Adrenal gland (tissue), 9 donors: ENCODE measurements at regions not wholly inside any gene's neighbourhood (a gene's known extent, or its start where the extent isn't known, plus 50 kb on each side); places are given as distances from the start of the nearest gene placed in this dataset.

Experiments used
- DNase-seq, 7 donors: peaks; one replicate each; pipeline ENCODE4 v3.0.0-alpha.2; 2019 to 2020
- H3K27ac ChIP-seq, 5 donors: fragments of 200-600 bp; sonication (generic) in 4 of 5; 1 replicate in 3 of 5; 2 replicates in 2 of 5; pipeline versions ENCODE4 v1.5.1 to v1.8.0; 2016 to 2020; ENCODE audit warnings: mild to moderate bottlenecking in 1 of 5
- H3K27me3 ChIP-seq: fragments of 200-600 bp; 2 replicates; pipeline ENCODE4 v1.8.0; 2021
- H3K36me3 ChIP-seq, 2 donors: fragments of 200-600 bp; replicated peaks in 1 of 2; 1 replicate in 1 of 2; 2 replicates in 1 of 2; pipeline versions ENCODE4 v1.5.1 to v1.8.0; 2018 to 2022
- H3K4me1 ChIP-seq, 2 donors: fragments of 200-600 bp; replicated peaks in 1 of 2; 1 replicate in 1 of 2; 2 replicates in 1 of 2; pipeline versions ENCODE4 v1.5.1 to v1.8.0; 2018 to 2021
- H3K4me3 ChIP-seq, 4 donors: fragments of 200-600 bp; sonication (generic) in 3 of 4; one replicate each; pipeline ENCODE4 v1.5.1; 2016 to 2018
- H3K9me3 ChIP-seq, 3 donors: fragments of 200-600 bp; sonication (generic) in 1 of 3; replicated peaks in 1 of 3; 1 replicate in 2 of 3; 2 replicates in 1 of 3; pipeline versions ENCODE4 v1.5.1 to v1.8.0; 2016 to 2021
- CTCF ChIP-seq, 6 experiments: fragments of 450-650 bp in 4 of 6; fragments of 200-600 bp in 2 of 6; sonication (generic) in 1 of 6; IDR thresholded peaks; 1 replicate in 5 of 6; 2 replicates in 1 of 6; pipeline versions ENCODE4 v1.5.1 to v1.8.0; 2016 to 2021; ENCODE audit warnings: antibody characterized with exemption in 6 of 6, mild to moderate bottlenecking in 2 of 6, moderate library complexity in 1 of 6
- POLR2A ChIP-seq, 2 donors: fragments of 450-650 bp; IDR thresholded peaks; one replicate each; pipeline ENCODE4 v1.6.1; 2017; ENCODE audit warnings: antibody characterized with exemption in 2 of 2, mild to moderate bottlenecking in 2 of 2, moderate library complexity in 1 of 2
- WGBS, 4 donors: extraction: QIAGEN DNeasy Blood & Tissue Kit in 2 of 4; methylation state at CpG; one replicate each; pipeline versions ENCODE4 v1.1.5 to v1.1.7; 2013 to 2017; 5-methylcytosine and 5-hydroxymethylcytosine counted together
- intact Hi-C, 2 donors: fragments of 100-400 bp; cut with DNase I; formaldehyde crosslinking; loops; one replicate each; pipeline versions ENCODE4 v1.14.1 to v1.15.0; 2022 to 2023
- donor health status: healthy with polysubstance abuse.
- donor health status: Bipolar disorder and iron deficiency.
- donor health status: DM: yes; HTN: yes; CAD: no.
- donor health status: DM: no; HTN: no; CAD: no.
- donor health status: DM: no; HTN: no; CAD: no.

GRCh38 chr6:14647357-14647756 is 529.8 kb downstream of the CD83 start:
- no peak for TF ChIP-seq CTCF (IDR thresholded peaks at IDR 0.05)
- TF ChIP-seq POLR2A (IDR thresholded peaks at IDR 0.05) = no peak
- 71 to 86% (median 83%) methylated on average over 6 of the region's 6 CpGs for WGBS, 4 donors
- intact Hi-C loops = no loop called here
- H3K4me3 ChIP-seq = no peak overlapping the region
- H3K27ac ChIP-seq = no peak overlapping the region
- H3K36me3 ChIP-seq = no peaks in the 10 kb centered on the region
- DNase-seq = no peak
- no peaks in the 10 kb centered on the region for H3K9me3 ChIP-seq
- no peaks in the 10 kb centered on the region for H3K4me1 ChIP-seq
- H3K27me3 ChIP-seq = no peaks in the 10 kb centered on the region

- no peak overlapping the region for H3K27ac ChIP-seq
These were observed 535.0 kb downstream of the CD83 start for GRCh38 chr6:14652536-14652935.

GRCh38 chr6:14655201-14656061 is 537.9 kb downstream of the CD83 start:
- no peaks in the 10 kb centered on the region for H3K9me3 ChIP-seq
- 62 to 68% (median 63%) methylated on average over 16 of the region's 16 CpGs for WGBS, 4 donors
- no peaks in the 10 kb centered on the region for H3K27me3 ChIP-seq
- H3K36me3 ChIP-seq = no peaks in the 10 kb centered on the region
- no peak overlapping the region for H3K4me3 ChIP-seq
- TF ChIP-seq POLR2A (IDR thresholded peaks at IDR 0.05) = no peak
- no peak for TF ChIP-seq CTCF (IDR thresholded peaks at IDR 0.05)
- H3K4me1 ChIP-seq = peaks cover 0 to 11% of the 10 kb centered on the region in 2 donors
- intact Hi-C loops = no loop called here
- no peak for DNase-seq
- no peak overlapping the region for H3K27ac ChIP-seq

More at GRCh38 chr6:14652536-14652935, 535.0 kb downstream of the CD83 start:
- Histone ChIP-seq H3K4me1 (peaks cover 0 to 11% of the 10 kb centered on the region in 2 donors), H3K27me3 (no peaks in the 10 kb centered on the region), H3K4me3 (no peak overlapping the region), H3K36me3 (no peaks in the 10 kb centered on the region), H3K9me3 (no peaks in the 10 kb centered on the region)
- no peak for DNase-seq
- TF ChIP-seq POLR2A (IDR thresholded peaks at IDR 0.05) (no peak), CTCF (IDR thresholded peaks at IDR 0.05) (no peak)
- intact Hi-C loops = no loop called here

GRCh38 chr6:14656078-14656521 is 538.5 kb downstream of the CD83 start:
- Histone ChIP-seq H3K4me3 (no peak overlapping the region), H3K9me3 (no peaks in the 10 kb centered on the region), H3K27ac (no peak overlapping the region), H3K36me3 (no peaks in the 10 kb centered on the region), H3K27me3 (no peaks in the 10 kb centered on the region), H3K4me1 (peaks cover 0 to 11% of the 10 kb centered on the region in 2 donors)
- DNase-seq = no peak
- WGBS, 4 donors = 36 to 43% (median 37%) methylated on average over 4 of the region's 4 CpGs
- TF ChIP-seq POLR2A (IDR thresholded peaks at IDR 0.05) (no peak), CTCF (IDR thresholded peaks at IDR 0.05) (no peak)
- intact Hi-C loops = no loop called here
